MCF 10A (cell line): ENCODE measurements at regions not wholly inside any gene's neighbourhood (a gene's known extent, or its start where the extent isn't known, plus 50 kb on each side); places are given as distances from the start of the nearest gene placed in this dataset.

Source experiments
- BruUV-seq: library from RNA; stranded (reverse); fragments of 400-500 nt; replicated peaks from 2 replicates; lab custom pipeline; 2021; lab: Mats Ljungman, UMichigan
- CTCF ChIA-PET: fragments of 300-600 bp; sonication (Branson Sonifier 250); formaldehyde crosslinking; extraction: SDS; loops from one replicate; lab custom pipeline; 2021; ENCODE audit warnings: antibody characterized with exemption, inconsistent platforms; lab: Yijun Ruan, JAX
- POLR2A ChIA-PET: fragments of 300-600, 350-650 bp; sonication (Branson Sonifier 250); formaldehyde crosslinking; extraction: SDS; loops from one replicate; lab custom pipeline; 2020; ENCODE audit warnings: antibody characterized with exemption, inconsistent platforms; lab: Yijun Ruan, JAX
- DNase-seq: peaks from one replicate; pipeline ENCODE4 v3.0.0-alpha.2; 2018; ENCODE audit not compliant: unreplicated experiment
- H3K27ac Mint-ChIP-seq: one replicate; pipeline ENCODE4 v1.8.0; 2022; ENCODE audit warnings: mild to moderate bottlenecking, low read depth, mixed read lengths; ENCODE audit not compliant: unreplicated experiment
- H3K27me3 Mint-ChIP-seq: one replicate; pipeline ENCODE4 v1.8.0; 2022; ENCODE audit warnings: mixed read lengths; ENCODE audit not compliant: insufficient read depth, unreplicated experiment
- H3K36me3 Mint-ChIP-seq: one replicate; pipeline ENCODE4 v1.8.0; 2022; ENCODE audit warnings: mild to moderate bottlenecking, moderate library complexity, mixed read lengths; ENCODE audit not compliant: insufficient read depth, unreplicated experiment
- H3K4me1 Mint-ChIP-seq: one replicate; pipeline ENCODE4 v1.8.0; 2022; ENCODE audit warnings: mixed read lengths; ENCODE audit not compliant: insufficient read depth, unreplicated experiment
- H3K4me3 Mint-ChIP-seq: one replicate; pipeline ENCODE4 v1.8.0; 2022; ENCODE audit warnings: mild to moderate bottlenecking, moderate library complexity, mixed read lengths; ENCODE audit not compliant: unreplicated experiment
- H3K9me3 Mint-ChIP-seq: one replicate; pipeline ENCODE4 v1.8.0; 2022; ENCODE audit warnings: mixed read lengths; ENCODE audit not compliant: unreplicated experiment
- intact Hi-C: fragments of 100-400 bp; cut with micrococcal nuclease; formaldehyde crosslinking; loops from 2 replicates; pipeline ENCODE4 v1.14.1; 2022
- TF ChIP-seq, protein P1 (sequence below): fragments of 200-600 bp; IDR thresholded peaks from one replicate; pipeline ENCODE4 v1.8.0; 2022; ENCODE audit warnings: antibody characterized with exemption, mild to moderate bottlenecking; ENCODE audit not compliant: unreplicated experiment

- Mint-ChIP-seq H3K36me3 (no peaks in the 10 kb centered on the region), H3K27ac (no peak overlapping the region), H3K9me3 (no peaks in the 10 kb centered on the region), H3K4me3 (no peak overlapping the region), H3K27me3 (peaks cover 12% of the 10 kb centered on the region), H3K4me1 (peaks cover 4% of the 10 kb centered on the region)
- TF ChIP-seq, protein P1, sequence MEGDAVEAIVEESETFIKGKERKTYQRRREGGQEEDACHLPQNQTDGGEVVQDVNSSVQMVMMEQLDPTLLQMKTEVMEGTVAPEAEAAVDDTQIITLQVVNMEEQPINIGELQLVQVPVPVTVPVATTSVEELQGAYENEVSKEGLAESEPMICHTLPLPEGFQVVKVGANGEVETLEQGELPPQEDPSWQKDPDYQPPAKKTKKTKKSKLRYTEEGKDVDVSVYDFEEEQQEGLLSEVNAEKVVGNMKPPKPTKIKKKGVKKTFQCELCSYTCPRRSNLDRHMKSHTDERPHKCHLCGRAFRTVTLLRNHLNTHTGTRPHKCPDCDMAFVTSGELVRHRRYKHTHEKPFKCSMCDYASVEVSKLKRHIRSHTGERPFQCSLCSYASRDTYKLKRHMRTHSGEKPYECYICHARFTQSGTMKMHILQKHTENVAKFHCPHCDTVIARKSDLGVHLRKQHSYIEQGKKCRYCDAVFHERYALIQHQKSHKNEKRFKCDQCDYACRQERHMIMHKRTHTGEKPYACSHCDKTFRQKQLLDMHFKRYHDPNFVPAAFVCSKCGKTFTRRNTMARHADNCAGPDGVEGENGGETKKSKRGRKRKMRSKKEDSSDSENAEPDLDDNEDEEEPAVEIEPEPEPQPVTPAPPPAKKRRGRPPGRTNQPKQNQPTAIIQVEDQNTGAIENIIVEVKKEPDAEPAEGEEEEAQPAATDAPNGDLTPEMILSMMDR = no peak
- intact Hi-C loops = no loop called here
- no TSS peak for BruUV-seq
- ChIA-PET POLR2A (no interaction called here), CTCF (no interaction called here)
- DNase-seq = no peak
These were observed 98.9 kb upstream of the SDK1 start for GRCh38 chr7:3201937-3202710.

- H3K27ac Mint-ChIP-seq = no peak overlapping the region
These were observed 96.5 kb upstream of the SDK1 start for GRCh38 chr7:3204526-3204925.

DNA sequence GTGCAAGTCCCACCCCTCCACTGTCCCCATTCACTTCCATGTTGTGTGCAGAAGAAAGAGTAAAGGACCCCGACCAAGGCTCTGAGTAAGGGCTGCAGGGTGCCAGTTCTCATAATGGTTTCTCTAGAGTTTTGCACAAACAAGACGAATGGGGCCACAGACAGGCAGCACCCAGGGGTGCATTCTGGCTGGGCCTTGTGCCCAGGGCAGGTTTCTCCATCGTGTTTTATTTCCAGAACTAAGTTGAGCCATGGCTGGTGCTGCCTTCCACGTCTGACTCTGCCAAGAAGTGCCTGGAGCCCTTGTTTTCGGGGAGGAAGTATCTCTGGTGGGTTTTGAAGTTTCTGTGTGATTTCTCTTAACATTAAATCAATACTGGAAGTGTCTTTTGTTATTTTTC lies 95.0 kb upstream of the SDK1 start:
- intact Hi-C loops = no loop called here
- CTCF ChIA-PET = no interaction called here
- H3K9me3 Mint-ChIP-seq = no peaks in the 10 kb centered on the region

More at GRCh38 chr7:3204526-3204925, 96.5 kb upstream of the SDK1 start:
- CTCF ChIA-PET = no interaction called here
- BruUV-seq = no TSS peak
- intact Hi-C loops = no loop called here
- H3K36me3 Mint-ChIP-seq = no peaks in the 10 kb centered on the region
- POLR2A ChIA-PET = interaction anchor here (0.6 kb wide), 1 partner anchor 301 kb away, joined by 3 read pairs; no protein-coding TSS in a partner anchor
- no peak for DNase-seq
- H3K4me1 Mint-ChIP-seq = no peaks in the 10 kb centered on the region
- TF ChIP-seq, protein P1 = no peak
- no peaks in the 10 kb centered on the region for H3K27me3 Mint-ChIP-seq
- no peak overlapping the region for H3K4me3 Mint-ChIP-seq
- no peaks in the 10 kb centered on the region for H3K9me3 Mint-ChIP-seq

DNA sequence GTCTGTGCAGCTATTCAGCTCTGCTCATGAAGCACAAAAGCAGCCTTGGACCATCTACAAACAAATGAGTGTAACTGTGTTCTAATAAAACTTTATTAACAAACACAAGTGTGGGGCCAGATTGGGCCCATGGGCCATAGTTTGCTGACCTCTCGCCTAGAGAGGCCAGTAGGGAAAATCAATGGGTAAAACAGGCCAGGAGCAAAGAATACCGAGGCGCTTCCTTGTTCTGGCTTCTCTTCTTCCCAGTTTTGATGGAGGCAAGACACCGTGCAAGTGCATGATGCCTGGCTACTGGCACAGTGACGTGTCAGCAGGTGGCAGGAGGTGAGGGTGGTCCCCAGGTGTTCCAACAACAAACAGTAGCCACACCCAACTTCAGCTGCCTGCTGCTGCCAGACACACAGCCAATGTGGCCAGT lies 94.3 kb upstream of the SDK1 start:
- no peaks in the 10 kb centered on the region for H3K36me3 Mint-ChIP-seq
- TF ChIP-seq, protein P1 = no peak
- no peak overlapping the region for H3K27ac Mint-ChIP-seq
- POLR2A ChIA-PET = no interaction called here
- BruUV-seq = no TSS peak
- CTCF ChIA-PET = interaction anchor here (0.6 kb wide), 1 partner anchor 13 kb away, joined by 3 read pairs; no protein-coding TSS in a partner anchor
- intact Hi-C loops = no loop called here
- no peak overlapping the region for H3K4me3 Mint-ChIP-seq
- no peaks in the 10 kb centered on the region for H3K4me1 Mint-ChIP-seq
- no peaks in the 10 kb centered on the region for H3K9me3 Mint-ChIP-seq
- no peaks in the 10 kb centered on the region for H3K27me3 Mint-ChIP-seq
- DNase-seq = no peak

More for the DNA sequence above, 95.0 kb upstream of the SDK1 start:
- Mint-ChIP-seq H3K4me3 (no peak overlapping the region), H3K4me1 (no peaks in the 10 kb centered on the region), H3K27ac (no peak overlapping the region), H3K36me3 (no peaks in the 10 kb centered on the region), H3K27me3 (no peaks in the 10 kb centered on the region)
- POLR2A ChIA-PET = no interaction called here
- TF ChIP-seq, protein P1 = no peak
- no peak for DNase-seq
- no TSS peak for BruUV-seq
